Astrocyte (in vitro differentiated cells and primary cell): ENCODE measurements at regions not wholly inside any gene's neighbourhood (a gene's known extent, or its start where the extent isn't known, plus 50 kb on each side); places are given as distances from the start of the nearest gene placed in this dataset.

Experiments
- EZH2 ChIP-seq: IDR thresholded peaks from 2 replicates; pipeline ENCODE4 v1.6.1; 2012; ENCODE audit warnings: mild to moderate bottlenecking, low read length, inconsistent platforms; ENCODE audit not compliant: insufficient read depth
- TF ChIP-seq, protein P1 (sequence below): IDR thresholded peaks from 2 replicates; pipeline ENCODE4 v1.5.1; 2011; ENCODE audit warnings: low read depth, mild to moderate bottlenecking, inconsistent platforms, low read length, moderate library complexity; ENCODE audit not compliant: insufficient read depth

DNA sequence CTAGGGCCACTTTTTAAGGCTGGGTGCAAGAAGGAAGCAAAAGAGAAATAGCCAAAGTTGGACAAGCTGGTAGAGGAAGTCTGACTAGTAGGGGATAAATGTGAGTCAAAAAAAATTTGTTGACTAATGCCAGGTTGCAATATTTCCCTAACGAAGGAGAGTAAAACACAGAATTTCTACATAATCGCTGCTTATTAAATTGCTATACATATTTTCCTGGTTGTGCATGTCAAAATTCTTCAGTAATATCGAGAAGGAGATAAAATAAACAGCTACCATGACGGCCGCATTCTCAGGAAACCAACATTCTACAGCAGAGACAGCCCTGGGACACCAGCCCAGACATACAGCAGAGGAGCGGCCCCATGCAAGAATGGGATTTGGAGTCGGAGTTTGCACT, 148.3 kb downstream of the ESM1 start:
- TF ChIP-seq, protein P1, sequence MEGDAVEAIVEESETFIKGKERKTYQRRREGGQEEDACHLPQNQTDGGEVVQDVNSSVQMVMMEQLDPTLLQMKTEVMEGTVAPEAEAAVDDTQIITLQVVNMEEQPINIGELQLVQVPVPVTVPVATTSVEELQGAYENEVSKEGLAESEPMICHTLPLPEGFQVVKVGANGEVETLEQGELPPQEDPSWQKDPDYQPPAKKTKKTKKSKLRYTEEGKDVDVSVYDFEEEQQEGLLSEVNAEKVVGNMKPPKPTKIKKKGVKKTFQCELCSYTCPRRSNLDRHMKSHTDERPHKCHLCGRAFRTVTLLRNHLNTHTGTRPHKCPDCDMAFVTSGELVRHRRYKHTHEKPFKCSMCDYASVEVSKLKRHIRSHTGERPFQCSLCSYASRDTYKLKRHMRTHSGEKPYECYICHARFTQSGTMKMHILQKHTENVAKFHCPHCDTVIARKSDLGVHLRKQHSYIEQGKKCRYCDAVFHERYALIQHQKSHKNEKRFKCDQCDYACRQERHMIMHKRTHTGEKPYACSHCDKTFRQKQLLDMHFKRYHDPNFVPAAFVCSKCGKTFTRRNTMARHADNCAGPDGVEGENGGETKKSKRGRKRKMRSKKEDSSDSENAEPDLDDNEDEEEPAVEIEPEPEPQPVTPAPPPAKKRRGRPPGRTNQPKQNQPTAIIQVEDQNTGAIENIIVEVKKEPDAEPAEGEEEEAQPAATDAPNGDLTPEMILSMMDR, result no peak
- TF ChIP-seq EZH2, result no peak
